ENCODE measurements at regions not wholly inside any gene's neighbourhood (a gene's known extent, or its start where the extent isn't known, plus 50 kb on each side); places are given as distances from the start of the nearest gene placed in this dataset.
"Not testable (repeated sequence)": the region's sequence is repeated elsewhere in the genome, so short reads cannot be mapped to it uniquely, and the experiment has no call there.

DNA sequence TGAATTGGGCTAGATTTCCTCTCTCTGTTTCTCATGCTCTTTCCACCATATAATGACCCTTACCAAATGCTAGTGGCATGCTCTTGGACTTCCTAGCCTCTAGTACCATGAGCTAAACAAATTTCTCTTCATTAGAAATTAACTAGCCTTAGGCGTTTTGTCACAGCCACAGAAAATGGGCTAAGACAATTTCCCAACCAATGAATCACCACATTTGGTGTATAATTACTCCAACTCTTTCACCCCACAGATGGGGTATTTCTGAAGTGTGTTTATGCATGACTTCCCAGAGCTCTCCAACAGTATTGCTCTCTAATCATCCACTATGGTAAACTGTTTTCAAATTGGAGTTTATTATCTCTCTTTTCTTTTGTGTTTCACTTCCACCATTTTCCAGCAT is 1041.1 kb upstream of the COX7C start:
- no peaks in the 10 kb centered on the region for H4K20me1 ChIP-seq (ENCODE audit: insufficient read depth, low read length, poor library complexity, severe bottlenecking)
- H3K36me3 ChIP-seq (ENCODE audit: insufficient read depth, low read length) = no peaks in the 10 kb centered on the region
- no peak overlapping the region for H3K4me2 ChIP-seq (ENCODE audit: low read depth, low read length, poor library complexity, severe bottlenecking)
- no peaks in the 10 kb centered on the region for H3K9me2 ChIP-seq (replicated peaks; ENCODE audit: low read depth, low read length)
- no peak overlapping the region for H2AFZ ChIP-seq (ENCODE audit: low read length)
- no peaks in the 10 kb centered on the region for H3K4me1 ChIP-seq (ENCODE audit: insufficient read depth, low read length, poor library complexity, severe bottlenecking)
- no peak overlapping the region for H3K4me3 ChIP-seq (ENCODE audit: low read length, poor library complexity, severe bottlenecking)
- no peak overlapping the region for H3K9ac ChIP-seq (ENCODE audit: low read depth, low read length, poor library complexity, severe bottlenecking)
- no peaks in the 10 kb centered on the region for H3K9me3 ChIP-seq (ENCODE audit: insufficient read depth, low read depth, low read length)
- no peaks in the 10 kb centered on the region for H3F3A ChIP-seq (ENCODE audit: low read depth)
- no peaks in the 10 kb centered on the region for H3K27me3 ChIP-seq (ENCODE audit: insufficient read depth, low read length, poor library complexity, severe bottlenecking)
- TF ChIP-seq EZH2phosphoT487 (IDR thresholded peaks at IDR 0.05; ENCODE audit: borderline replicate concordance) = no peak
- no peak for TF ChIP-seq CTCF (conservative IDR thresholded peaks at IDR 0.05; ENCODE audit: low read length)
- no peaks in the 10 kb centered on the region for H3K79me2 ChIP-seq (ENCODE audit: insufficient read depth, low read length)

GRCh38 chr5:85587806-85588205 is 1029.9 kb upstream of the COX7C start:
- not testable (repeated sequence) for H3K9me2 ChIP-seq (replicated peaks; ENCODE audit: low read depth, low read length); H3K36me3 ChIP-seq (ENCODE audit: insufficient read depth, low read length); H3K9ac ChIP-seq (ENCODE audit: low read depth, low read length, poor library complexity, severe bottlenecking); H3K9me3 ChIP-seq (ENCODE audit: insufficient read depth, low read depth, low read length); H3K4me3 ChIP-seq (ENCODE audit: low read length, poor library complexity, severe bottlenecking); H4K20me1 ChIP-seq (ENCODE audit: insufficient read depth, low read length, poor library complexity, severe bottlenecking); H2AFZ ChIP-seq (ENCODE audit: low read length); H3K79me2 ChIP-seq (ENCODE audit: insufficient read depth, low read length); H3K27me3 ChIP-seq (ENCODE audit: insufficient read depth, low read length, poor library complexity, severe bottlenecking); H3F3A ChIP-seq (ENCODE audit: low read depth); H3K4me2 ChIP-seq (ENCODE audit: low read depth, low read length, poor library complexity, severe bottlenecking); H3K4me1 ChIP-seq (ENCODE audit: insufficient read depth, low read length, poor library complexity, severe bottlenecking)

DNA sequence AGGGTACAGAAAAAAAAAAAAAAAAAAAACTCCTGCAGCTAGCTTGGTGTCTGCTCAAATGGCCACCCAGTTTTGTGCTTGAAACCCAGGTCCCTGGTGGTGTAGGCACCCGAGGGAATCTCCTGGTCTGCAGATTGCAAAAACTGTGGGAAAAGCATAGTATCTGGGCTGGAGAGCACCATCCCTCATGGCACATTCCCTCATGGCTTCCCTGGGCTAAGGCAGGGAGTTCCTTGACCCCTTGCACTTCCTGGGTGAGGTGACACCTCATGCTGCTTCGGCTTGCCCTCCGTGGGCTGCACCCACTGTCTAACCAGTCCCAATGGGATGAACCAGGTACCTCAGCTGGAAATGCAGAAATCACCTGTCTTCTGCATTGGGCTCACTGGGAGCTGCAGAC is 1029.5 kb upstream of the COX7C start:
- H3K79me2 ChIP-seq (ENCODE audit: insufficient read depth, low read length); H3K4me2 ChIP-seq (ENCODE audit: low read depth, low read length, poor library complexity, severe bottlenecking); H3K27me3 ChIP-seq (ENCODE audit: insufficient read depth, low read length, poor library complexity, severe bottlenecking); H3K9me3 ChIP-seq (ENCODE audit: insufficient read depth, low read depth, low read length); H3K9ac ChIP-seq (ENCODE audit: low read depth, low read length, poor library complexity, severe bottlenecking); H3K4me1 ChIP-seq (ENCODE audit: insufficient read depth, low read length, poor library complexity, severe bottlenecking); H3K9me2 ChIP-seq (replicated peaks; ENCODE audit: low read depth, low read length); H3F3A ChIP-seq (ENCODE audit: low read depth); H3K4me3 ChIP-seq (ENCODE audit: low read length, poor library complexity, severe bottlenecking); H4K20me1 ChIP-seq (ENCODE audit: insufficient read depth, low read length, poor library complexity, severe bottlenecking); H2AFZ ChIP-seq (ENCODE audit: low read length); H3K36me3 ChIP-seq (ENCODE audit: insufficient read depth, low read length): not testable (repeated sequence)

DNA sequence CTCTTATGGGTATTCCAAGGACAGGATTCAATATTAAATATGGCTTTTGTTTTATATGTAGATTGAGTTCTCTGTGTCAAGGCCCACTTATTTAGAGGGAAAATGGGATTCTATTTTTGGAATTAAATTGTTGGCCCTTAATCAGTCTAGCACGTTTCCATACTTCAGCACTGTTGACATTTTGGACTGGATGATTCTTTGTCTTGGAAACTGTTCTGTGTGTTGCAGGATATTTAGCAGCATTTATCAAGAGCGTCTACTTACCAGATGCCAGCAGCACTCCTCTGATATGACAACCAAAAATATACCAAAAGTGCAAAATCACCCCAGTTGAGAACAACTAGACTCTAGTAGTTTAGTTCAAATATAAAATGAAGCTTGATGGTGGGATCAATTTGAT is 1027.0 kb upstream of the COX7C start:
- H3K4me3 ChIP-seq (ENCODE audit: low read length, poor library complexity, severe bottlenecking) = no peak overlapping the region
- no peak overlapping the region for H3K9ac ChIP-seq (ENCODE audit: low read depth, low read length, poor library complexity, severe bottlenecking)
- H2AFZ ChIP-seq (ENCODE audit: low read length) = no peak overlapping the region
- H3F3A ChIP-seq (ENCODE audit: low read depth) = no peaks in the 10 kb centered on the region
- no peaks in the 10 kb centered on the region for H3K79me2 ChIP-seq (ENCODE audit: insufficient read depth, low read length)
- no peak for TF ChIP-seq CTCF (conservative IDR thresholded peaks at IDR 0.05; ENCODE audit: low read length)
- no peak for TF ChIP-seq EZH2phosphoT487 (IDR thresholded peaks at IDR 0.05; ENCODE audit: borderline replicate concordance)
- H3K27me3 ChIP-seq (ENCODE audit: insufficient read depth, low read length, poor library complexity, severe bottlenecking) = no peaks in the 10 kb centered on the region
- no peaks in the 10 kb centered on the region for H4K20me1 ChIP-seq (ENCODE audit: insufficient read depth, low read length, poor library complexity, severe bottlenecking)
- no peaks in the 10 kb centered on the region for H3K9me2 ChIP-seq (replicated peaks; ENCODE audit: low read depth, low read length)
- no peaks in the 10 kb centered on the region for H3K36me3 ChIP-seq (ENCODE audit: insufficient read depth, low read length)
- H3K4me2 ChIP-seq (ENCODE audit: low read depth, low read length, poor library complexity, severe bottlenecking) = no peak overlapping the region
- H3K4me1 ChIP-seq (ENCODE audit: insufficient read depth, low read length, poor library complexity, severe bottlenecking) = no peaks in the 10 kb centered on the region
- no peaks in the 10 kb centered on the region for H3K9me3 ChIP-seq (ENCODE audit: insufficient read depth, low read depth, low read length)

All from Loucy (cell line).